WERI-Rb-1 (cell line): ENCODE measurements at regions not wholly inside any gene's neighbourhood (a gene's known extent, or its start where the extent isn't known, plus 50 kb on each side); places are given as distances from the start of the nearest gene placed in this dataset.

ENCODE experiments used
- DNase-seq: peaks from one replicate; pipeline ENCODE4 v3.0.0-alpha.2; 2020
- H3K27ac ChIP-seq: fragments of 250-450 bp; sonication (Bioruptor Pico); 2 replicates; pipeline ENCODE4 v1.5.1; 2020; ENCODE audit warnings: mild to moderate bottlenecking, moderate library complexity
- H3K27me3 ChIP-seq: fragments of 250-450 bp; sonication (Bioruptor Pico); 2 replicates; pipeline ENCODE4 v1.5.1; 2021; ENCODE audit warnings: mild to moderate bottlenecking, low read depth, moderate library complexity; ENCODE audit not compliant: insufficient read depth, severe bottlenecking
- H3K36me3 ChIP-seq: fragments of 250-450 bp; sonication (Bioruptor Pico); 2 replicates; pipeline ENCODE4 v1.5.1; 2020; ENCODE audit warnings: mild to moderate bottlenecking, moderate library complexity
- H3K4me3 ChIP-seq: 2 replicates; pipeline ENCODE4 v1.5.1; 2011; ENCODE audit warnings: low read depth, mild to moderate bottlenecking, control low read depth, low read length
- H3K9me3 ChIP-seq: fragments of 250-450 bp; sonication (Bioruptor Pico); 2 replicates; pipeline ENCODE4 v1.5.1; 2021; ENCODE audit warnings: mild to moderate bottlenecking, moderate library complexity; ENCODE audit not compliant: severe bottlenecking
- TF ChIP-seq, protein P1 (sequence below): IDR thresholded peaks from 2 replicates; pipeline ENCODE4 v1.5.1; 2011; ENCODE audit warnings: low read depth, mild to moderate bottlenecking, control low read depth, inconsistent platforms, low read length

DNA sequence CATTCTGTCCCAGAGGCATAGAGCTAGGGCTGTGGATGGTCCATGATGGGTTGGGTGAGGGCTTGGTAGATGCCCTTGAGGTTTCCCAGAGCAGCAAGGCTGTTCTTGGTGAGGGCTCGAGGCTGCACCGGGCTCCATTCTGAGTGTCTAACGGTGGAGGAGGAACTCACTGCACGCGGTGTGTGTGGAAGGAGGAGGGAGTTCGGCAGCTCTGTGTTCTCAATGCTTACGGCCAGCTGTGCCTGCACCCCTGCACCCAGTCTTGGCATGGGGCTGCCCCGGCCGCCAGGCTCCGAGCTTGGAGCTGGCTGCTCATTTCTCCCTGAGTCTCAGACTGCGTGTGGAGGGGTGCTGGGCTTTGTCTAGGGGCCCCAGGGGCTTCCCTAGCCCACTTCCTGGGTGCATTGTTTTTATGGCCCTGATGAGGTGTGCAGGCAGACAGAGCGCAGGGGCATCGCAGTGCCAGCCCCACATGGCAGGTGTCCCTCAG lies 1247.1 kb downstream of the BRD1 start:
- H3K4me3 ChIP-seq: no peak overlapping the region
- DNase-seq: no peak
- no peaks in the 10 kb centered on the region for H3K27me3 ChIP-seq
- H3K36me3 ChIP-seq: peaks cover 9% of the 10 kb centered on the region
- TF ChIP-seq, protein P1, sequence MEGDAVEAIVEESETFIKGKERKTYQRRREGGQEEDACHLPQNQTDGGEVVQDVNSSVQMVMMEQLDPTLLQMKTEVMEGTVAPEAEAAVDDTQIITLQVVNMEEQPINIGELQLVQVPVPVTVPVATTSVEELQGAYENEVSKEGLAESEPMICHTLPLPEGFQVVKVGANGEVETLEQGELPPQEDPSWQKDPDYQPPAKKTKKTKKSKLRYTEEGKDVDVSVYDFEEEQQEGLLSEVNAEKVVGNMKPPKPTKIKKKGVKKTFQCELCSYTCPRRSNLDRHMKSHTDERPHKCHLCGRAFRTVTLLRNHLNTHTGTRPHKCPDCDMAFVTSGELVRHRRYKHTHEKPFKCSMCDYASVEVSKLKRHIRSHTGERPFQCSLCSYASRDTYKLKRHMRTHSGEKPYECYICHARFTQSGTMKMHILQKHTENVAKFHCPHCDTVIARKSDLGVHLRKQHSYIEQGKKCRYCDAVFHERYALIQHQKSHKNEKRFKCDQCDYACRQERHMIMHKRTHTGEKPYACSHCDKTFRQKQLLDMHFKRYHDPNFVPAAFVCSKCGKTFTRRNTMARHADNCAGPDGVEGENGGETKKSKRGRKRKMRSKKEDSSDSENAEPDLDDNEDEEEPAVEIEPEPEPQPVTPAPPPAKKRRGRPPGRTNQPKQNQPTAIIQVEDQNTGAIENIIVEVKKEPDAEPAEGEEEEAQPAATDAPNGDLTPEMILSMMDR: no peak
- no peaks in the 10 kb centered on the region for H3K9me3 ChIP-seq
- no peak overlapping the region for H3K27ac ChIP-seq

DNA sequence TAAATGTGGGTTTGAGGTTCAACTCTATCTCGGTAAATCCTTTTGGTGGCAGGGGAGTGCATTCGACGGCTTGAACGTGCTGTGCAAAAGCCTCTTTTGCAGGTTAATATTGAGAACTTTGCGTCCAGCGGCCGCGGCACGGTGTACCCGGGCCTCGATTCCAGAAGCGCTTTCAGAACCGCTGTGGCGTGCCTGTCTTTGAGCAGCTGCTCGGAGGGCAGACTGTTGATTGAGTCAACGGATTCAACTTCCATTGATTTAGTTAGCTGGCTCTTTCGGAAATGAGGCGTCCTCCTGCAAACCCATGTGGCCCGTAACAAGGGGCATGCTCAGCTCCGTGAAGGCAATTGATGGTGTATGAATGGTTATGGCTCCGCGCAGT lies 1247.8 kb downstream of the BRD1 start:
- no peak for DNase-seq
- Histone ChIP-seq H3K27ac (no peak overlapping the region), H3K27me3 (no peaks in the 10 kb centered on the region), H3K36me3 (peaks cover 9% of the 10 kb centered on the region), H3K9me3 (no peaks in the 10 kb centered on the region), H3K4me3 (no peak overlapping the region)
- TF ChIP-seq, protein P1: no peak

DNA sequence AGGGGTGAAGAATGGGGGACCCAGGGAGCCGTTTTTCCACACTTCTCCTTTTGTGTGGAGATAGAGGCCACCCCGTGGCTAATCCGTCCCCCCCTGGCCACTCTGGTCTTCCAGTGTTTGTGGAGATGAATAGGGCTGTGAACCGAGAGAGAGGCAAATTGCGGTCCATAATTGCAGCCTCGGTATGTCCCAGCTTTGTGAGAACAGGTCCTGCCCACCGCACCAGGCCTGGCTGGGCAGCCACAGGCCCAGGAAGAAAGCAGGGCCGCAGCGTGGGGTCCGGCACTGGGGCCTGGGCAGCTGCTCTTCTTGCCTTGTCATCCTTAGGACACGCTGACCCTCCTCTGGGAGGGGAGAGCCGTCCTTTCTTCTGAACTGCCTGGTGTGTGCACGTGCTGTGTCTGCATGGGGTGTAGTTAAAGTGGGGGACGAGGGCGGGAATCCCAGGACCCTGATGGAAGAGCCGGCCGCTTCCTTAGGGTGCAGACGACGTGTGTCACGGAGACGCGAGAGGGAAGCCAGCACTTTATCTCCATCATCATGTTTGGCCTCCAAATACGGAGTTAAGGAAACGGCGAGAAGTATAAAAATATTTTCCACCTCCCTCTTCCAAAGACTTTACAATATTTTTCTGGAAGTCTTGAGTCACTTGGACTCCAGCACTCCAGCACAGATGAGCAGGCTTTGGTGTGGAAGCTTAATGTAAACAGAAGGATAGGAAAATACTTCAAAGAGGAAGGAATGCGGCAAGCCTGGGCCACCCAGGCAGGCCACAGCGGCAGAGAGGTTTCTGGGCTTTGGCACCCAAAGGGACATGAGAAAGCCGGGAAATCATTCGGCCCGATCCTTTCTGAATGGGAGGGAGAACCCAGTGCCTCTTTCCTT lies 1248.4 kb downstream of the BRD1 start:
- Histone ChIP-seq H3K27ac (no peak overlapping the region), H3K4me3 (no peak overlapping the region), H3K27me3 (no peaks in the 10 kb centered on the region), H3K36me3 (peaks cover 9% of the 10 kb centered on the region), H3K9me3 (no peaks in the 10 kb centered on the region)
- TF ChIP-seq, protein P1: no peak
- no peak for DNase-seq

DNA sequence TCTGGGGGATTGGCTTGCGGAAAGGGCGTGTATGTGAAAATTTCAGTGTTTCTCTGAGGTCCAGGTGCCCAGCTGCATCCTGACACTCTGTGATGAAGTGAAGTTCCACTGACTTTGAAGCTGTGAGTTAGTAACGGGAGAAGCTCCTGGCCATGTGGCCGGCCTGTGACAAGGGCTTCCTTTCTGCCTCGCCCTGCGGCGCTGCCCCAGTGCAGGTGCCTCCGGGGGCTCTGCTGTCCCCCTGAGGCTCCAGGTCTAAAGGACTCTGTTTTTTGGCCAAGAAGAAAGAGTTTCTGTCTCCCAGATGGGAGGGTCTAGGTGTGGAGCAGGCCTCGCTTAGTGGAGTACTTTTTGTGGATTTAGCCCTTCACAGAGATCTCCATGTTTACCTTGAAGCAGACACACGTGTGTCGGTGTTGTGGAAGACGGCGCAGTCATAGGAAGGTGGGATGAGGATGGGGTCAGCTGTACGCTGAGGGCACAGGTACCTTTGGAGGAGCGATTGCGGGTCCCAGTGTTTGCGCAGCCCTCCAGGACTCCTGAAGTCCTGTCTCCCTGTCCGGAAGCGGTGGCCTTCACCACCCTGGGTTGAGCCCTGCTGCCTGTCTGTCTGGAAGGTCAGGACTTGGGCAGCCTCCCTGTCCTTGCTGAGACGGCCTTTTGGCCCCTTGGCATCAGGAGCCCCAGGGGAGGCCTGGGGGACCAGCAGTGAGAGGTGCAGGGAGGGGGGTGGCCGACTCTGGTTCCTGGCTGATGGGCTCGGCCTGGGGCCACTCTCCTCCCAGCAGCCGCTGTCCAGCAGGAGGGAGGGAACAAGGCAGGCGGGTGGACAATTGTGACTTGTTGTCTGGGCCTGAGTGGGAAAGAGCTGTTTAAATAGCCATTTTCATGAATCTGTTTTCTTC lies 1249.3 kb downstream of the BRD1 start:
- Histone ChIP-seq H3K36me3 (peaks cover 9% of the 10 kb centered on the region), H3K27me3 (no peaks in the 10 kb centered on the region), H3K4me3 (no peak overlapping the region), H3K27ac (no peak overlapping the region), H3K9me3 (no peaks in the 10 kb centered on the region)
- no peak for DNase-seq
- TF ChIP-seq, protein P1: no peak

DNA sequence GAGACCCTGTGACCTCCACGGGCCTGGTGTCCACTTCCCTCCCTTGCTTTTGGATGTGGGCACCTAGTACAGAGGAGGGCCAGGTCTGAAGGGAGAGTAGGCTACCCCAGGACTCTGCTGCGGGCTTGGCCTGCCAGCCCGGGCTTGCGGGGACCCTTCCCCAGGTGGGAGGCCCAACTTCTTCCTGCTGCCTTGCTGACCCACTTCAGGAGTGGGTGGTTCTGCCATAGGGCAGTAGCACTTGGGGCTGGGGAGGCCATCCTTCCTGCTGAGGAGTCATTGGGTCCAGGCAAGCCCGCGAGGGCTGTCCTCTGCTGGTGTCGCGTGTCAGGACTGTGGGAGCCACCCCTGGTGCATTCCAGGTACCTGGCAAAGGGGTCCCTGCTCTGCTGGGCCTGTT lies 1250.0 kb downstream of the BRD1 start:
- no peak for DNase-seq
- Histone ChIP-seq H3K4me3 (no peak overlapping the region), H3K9me3 (no peaks in the 10 kb centered on the region), H3K36me3 (peaks cover 9% of the 10 kb centered on the region), H3K27me3 (no peaks in the 10 kb centered on the region), H3K27ac (no peak overlapping the region)
- TF ChIP-seq, protein P1: no peak
